Activated T-cell treated with anti-CD3 and anti-CD28 coated beads for 1 hour (primary cell): ENCODE measurements at regions not wholly inside any gene's neighbourhood (a gene's known extent, or its start where the extent isn't known, plus 50 kb on each side); places are given as distances from the start of the nearest gene placed in this dataset.
"Not testable (repeated sequence)": the region's sequence is repeated elsewhere in the genome, so short reads cannot be mapped to it uniquely, and the experiment has no call there.

Experiments used
- DNase-seq: peaks from one replicate; pipeline ENCODE4 v3.0.0-alpha.2; 2020; ENCODE audit warnings: low read depth

DNA sequence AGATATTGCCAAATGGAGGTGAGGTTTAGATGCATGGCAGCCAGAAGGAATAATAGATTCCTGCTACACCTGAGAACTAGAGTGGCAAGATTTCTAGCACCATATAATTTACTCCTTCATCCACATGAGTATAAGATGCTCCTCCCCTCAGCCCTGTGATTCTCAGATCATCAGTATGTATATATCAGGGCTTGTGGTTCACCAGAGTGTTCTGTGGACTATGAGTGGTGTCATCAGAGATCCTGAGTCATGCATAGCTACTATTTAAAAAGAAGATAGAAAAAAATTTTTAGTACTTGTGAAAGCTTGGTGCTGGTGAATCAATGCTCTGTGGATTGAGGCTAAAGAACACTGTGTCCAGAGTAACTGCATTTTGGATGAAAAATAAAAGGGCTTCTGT, 285.9 kb downstream of the BMP4 start:
- no peak for DNase-seq

DNA sequence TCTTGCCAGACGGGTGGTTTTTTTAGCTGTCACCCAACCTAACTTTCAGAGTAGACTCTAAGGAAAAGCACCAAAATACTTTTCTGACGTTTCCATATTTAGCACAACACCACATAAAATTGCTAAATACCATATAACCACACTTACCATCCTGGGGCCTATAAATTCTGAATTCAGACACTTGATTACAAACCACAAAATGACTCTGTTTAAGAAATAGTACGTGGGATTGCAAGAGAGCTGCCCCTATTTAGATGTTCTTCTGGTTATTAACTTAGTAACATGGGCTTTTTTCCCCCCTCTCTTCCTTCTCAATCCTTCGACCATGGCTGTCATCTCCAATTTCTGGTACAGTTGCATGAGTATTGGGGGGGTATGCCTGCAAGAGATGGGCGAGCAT, 287.7 kb downstream of the BMP4 start:
- no peak for DNase-seq

DNA sequence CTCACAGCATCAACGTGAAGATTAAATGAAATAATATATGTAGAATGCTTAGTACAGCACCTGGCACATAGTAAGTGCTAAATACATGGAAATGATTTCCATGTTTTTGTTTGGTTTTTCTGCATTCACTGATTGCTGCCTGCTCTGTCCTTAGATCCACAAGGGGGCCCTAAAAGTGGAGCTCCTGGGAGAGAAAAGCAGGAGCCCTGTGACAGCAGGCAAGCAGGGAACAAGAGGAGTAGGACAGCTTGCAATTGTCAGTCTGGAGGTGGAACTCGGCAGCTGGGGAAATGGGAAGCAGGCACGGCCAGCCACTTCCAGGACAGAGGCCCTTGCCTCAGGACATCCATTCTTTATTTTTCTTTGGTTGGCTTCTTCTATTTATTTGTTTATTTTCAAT, 292.9 kb downstream of the BMP4 start:
- DNase-seq: no peak

DNA sequence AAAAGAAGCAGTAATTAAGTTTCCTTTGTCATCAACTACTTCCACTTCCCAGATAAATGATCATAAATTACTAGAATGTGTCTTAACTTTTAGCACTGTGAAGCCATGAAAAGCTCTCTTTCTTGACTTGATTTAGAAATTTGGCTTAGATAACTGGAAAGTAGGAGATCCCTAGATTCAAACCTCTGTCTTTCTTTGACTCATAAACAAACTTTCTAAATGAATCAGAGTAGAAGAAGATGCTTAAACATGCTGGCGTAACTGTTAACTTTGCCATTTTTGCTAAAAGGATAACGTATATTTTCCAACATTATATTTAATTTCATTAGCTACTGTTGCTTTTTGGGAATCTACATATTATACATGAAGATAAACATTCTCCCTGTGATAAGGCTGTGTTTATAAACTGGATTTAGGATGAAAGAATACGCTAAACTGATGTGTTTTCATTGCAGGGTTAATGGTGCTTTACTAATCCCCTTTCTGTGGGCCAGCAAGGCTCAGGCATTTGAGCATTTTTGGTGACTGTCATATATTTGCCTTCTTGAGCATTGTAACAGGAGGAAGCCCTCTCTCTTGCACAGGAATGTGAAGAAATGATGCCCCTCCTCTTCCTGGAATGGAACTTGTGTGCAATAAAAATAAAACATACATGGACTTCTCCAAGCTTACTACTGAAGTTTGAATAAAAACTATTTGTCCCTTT, 301.4 kb downstream of the BMP4 start:
- no peak for DNase-seq

DNA sequence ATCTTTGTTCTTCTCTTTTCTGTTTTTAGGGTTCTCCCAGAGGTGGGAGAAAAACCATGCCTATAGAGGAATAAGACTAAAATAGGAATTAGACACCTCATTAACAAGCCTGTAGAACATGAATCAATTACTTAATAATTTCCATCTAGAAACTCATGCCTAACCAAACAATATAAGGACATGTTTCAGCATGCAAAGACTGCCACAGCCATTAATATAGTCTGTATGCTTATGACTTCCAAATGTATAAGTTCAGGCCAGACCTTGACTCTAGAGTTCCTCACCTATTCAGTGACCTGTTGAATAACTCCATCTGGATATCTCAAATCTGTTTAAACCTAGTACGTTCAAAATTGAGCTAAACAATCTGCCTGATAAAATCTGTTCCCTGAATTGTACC, 304.6 kb downstream of the BMP4 start:
- no peak for DNase-seq

DNA sequence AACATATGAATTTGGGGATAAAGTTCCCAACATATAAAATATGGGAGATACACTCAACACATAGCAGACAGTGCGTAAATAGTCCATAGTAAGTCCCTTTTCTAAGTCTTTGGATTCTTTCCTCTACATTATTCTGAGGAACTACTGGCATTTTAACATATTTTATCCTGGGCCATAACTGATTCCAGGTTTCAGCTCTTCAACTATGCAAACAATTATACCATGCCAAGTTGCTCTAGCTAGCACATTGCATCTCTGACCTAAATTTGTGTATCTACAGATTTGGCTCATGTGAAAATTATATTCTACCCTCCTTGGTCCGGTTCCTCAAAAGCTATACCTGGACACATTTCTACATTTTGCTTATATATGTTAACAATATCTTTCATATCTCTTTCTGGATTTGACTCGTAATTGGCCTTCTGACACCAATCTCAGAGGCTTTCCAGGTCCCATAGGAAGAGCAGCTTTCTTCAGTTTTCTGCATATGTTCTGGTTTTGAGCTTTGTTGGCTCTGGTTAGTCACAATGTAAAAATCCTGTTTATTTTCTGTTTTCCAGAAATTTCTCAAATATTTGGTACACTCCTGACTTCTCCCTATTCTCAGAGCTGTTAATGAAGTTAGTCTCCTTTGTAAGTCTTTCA, 305.4 kb downstream of the BMP4 start:
- no peak for DNase-seq

DNA sequence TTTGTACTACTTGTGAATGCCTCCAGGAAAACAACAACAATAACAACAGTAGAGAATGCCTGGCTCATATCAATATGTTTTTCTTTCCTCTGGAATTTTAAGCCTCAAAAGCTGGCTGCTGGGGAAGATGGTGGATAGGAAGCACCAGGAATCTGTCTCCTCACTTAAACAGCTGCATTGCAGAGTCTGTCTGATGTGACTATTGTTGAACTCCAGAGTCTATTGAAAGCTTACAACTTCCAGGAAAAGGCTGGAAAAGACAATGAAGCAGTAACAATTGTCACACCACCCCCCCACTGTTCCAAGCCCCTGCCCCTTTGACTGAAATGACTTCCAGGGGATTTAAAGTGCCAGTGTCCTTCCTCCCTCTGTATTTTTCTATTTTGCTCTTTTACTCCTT, 309.7 kb downstream of the BMP4 start:
- no peak for DNase-seq

DNA sequence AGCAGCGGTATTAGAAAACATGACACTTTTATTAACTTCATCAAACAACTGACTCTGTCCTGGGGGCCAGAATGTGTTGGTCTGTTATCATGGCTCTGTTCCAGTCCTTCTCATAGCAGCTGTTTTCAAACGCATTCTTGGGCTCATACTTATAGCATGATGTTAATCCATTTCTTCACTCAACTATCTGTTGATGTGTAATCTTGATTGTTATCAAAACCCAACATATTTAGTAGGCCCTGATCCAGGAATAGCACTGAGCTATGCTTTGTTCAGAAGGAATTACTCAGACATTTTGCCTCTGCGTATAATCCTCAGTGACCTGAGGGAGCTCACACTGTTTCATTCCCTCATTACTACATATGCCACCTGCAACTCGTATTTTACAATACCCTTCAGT, 315.9 kb downstream of the BMP4 start:
- no peak for DNase-seq

DNA sequence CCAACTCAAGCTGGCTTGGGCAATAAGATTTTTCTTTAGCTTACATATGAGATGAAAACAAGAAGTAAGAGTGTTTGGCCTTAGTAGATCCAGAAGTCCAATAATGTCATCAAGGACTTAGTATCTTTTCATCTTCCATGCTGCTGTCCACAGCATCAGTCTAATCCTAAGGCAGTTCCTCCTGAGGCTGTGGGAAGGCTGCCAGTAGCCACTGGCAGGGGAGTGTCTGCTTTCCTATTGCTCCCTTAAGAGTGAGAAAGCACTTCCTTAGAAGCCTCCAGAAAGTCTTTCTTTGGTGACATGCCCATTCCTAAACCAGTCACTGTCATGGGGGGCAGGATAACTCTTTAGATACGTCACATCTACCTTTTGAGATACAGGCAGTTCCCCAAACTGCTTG, 317.7 kb downstream of the BMP4 start:
- DNase-seq: no peak

DNA sequence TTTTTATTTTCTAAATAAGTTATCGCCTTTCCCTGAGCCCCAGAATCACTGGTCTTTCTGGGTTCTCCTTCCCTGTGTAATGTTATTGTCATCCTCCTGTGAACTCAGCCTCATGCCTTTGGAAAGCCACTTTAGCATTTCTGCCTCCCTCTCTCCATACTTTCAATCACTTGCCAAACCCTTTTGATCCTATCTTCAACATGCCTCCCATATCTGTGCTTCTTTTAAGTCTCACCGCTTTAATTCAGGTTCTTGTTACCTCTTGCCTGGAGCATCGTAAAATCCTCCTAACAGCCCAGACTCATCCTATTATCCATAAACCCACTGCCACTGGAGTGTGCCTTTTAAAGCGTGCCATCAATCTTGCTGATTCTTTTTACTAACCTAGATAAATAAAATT, 321.8 kb downstream of the BMP4 start:
- no peak for DNase-seq

DNA sequence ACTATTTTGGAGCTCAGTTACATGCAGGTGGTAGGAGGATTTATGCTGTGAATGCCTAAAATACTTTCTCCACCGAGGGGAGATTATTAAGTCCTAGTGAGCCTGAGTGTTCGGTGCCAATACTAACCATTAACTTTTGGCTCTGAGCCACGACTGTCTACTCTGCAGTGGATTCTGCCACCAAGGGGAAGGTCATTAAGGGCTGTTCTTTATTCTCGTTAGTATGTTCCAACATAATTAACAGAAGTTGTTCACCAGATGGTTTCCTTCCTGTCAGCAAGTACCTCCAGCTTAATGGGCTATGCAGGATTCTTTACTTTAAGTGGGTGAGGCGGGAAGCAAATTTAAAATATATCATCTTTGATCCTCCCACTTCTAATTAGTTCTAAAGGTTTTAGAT, 326.3 kb downstream of the BMP4 start:
- no peak for DNase-seq

DNA sequence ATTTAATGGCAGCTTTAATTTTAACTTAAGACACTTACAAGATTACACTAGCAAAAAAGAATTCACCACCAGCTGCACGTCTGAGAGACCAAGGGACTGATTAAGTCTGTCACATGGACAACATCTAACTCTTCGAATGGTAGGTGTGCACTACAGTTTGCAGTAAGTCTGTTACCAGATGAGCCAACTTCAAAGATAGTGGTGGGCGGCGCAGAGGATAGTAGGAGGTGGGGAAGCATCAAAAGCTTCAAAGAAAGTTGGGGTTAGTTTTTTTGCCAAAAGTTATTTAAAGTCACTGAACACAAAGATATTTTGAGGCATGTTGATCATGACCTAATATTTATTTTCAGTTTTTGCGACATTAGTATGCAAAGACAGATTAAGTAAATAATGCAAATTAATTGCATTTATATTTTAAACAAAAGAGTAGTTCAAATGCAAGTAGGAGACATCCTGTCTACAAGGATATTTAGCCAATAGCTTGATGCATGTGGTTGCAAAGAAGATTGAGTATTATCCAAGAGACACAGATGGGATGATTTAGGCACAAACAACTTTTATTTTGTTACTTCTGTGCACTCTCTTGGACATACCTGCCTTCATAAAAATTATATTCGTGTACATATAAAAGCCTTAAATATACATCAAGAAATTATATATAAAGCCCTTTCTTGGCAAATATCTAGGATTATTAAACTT, 327.7 kb downstream of the BMP4 start:
- DNase-seq: no peak

DNA sequence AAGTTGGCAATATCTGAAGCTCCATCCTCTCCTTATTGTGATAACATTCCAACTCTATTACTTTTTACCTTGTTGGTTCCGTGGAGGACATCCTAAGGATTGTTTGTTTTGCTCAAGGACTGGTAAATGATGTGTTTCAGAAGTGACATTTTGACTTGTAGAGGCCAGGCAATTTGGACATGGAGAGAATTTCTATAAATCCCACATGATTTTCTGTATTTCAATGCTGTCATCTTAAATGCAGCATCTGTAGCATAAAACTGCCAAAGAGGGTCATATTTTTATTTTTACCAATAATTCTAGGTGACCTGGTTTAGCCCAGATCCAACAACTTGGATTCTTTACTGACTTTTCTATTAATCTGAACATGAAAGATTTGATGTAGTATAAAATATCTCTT, 328.4 kb downstream of the BMP4 start:
- DNase-seq: no peak

DNA sequence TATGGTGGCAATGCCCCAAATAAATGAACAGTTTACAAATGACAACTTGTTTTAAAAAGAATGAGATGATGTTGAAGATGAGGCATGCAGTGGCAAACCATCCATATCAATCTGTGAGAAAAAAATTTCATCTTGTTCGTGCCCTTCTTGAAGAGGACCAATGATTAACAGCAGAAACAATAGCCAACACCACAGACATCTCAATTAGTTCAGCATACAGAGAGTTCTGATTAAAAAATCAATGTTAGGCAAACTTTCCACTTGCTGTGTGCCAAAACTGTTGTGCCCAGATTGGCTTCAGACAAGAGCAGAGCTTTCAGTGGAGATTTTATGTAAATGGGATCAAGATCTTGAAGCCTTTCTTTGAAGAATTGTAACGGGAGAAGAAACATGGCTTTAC, 329.9 kb downstream of the BMP4 start:
- DNase-seq: no peak

DNA sequence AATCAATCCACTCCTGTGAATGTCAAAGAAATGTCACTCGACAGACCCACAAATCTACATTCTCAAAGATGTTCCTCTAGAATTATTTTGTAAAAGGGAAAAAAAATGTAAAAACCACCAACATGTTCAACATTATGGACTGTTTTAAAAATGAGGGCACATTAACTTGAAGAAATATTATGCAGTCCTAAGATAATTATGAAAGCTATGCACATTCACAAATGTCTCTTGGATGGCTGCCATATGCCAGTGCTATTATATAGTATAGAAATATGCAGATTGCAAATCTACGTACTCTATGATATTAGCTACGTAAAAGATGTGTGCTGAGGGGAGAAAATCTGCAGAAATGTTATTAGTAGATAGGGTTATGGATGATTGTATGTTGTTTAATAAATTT, 334.2 kb downstream of the BMP4 start:
- DNase-seq: no peak

DNA sequence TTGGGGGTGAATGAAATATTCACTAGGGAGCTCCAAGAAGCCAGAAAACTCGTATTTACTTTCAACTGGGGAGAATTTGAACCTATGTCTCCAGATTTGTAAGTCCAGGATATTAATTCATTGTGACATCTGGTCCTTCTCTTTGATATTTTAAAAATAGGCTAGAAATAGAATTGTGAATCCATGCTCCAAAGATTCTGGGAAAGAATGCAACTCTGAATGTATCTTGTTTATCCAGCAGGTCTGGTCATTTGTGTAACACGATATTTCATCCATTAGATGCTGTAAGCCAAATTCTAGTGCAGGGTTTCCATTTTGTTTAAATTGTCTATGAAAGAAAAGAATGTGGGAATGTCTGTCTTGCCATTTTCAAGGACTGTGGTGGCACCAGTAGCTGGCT, 334.7 kb downstream of the BMP4 start:
- no peak for DNase-seq

DNA sequence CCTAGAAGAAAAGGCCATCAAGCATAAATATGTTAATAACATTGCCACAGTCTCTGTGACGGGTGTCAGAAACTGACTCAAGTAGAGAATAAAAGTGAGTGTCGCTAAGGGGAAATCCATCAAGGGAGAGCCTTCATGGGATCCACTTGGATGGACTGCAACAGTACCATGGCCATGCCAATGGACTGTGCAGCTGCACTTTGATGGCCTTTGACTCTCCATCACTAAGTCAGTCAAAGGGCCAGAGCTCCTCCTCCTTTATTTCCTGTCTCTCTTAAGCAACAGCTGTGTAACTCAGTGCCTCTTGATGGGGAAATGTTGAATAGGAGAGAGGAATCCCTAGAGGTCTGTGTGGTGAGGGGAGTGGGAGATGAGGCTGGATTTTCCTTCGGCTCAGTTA, 335.2 kb downstream of the BMP4 start:
- DNase-seq: no peak

DNA sequence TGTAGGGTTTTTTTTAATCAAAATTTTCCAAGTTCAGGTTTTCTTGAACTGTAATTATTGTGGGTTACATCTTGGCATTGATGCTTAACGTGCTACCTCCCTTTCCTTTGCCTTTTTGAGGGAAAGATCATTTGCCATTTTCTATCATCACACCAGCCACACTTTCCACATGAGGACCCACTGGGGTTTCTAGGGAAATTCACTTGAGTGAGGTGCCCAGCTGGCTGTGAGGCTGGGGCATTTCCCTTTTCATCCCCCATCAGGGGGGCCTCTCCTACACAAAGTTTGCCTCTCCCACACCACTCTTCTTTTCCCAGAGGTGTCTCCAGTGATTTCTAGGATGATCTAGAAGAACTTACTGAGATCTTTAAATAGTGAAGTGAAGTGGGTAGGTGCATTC, 335.7 kb downstream of the BMP4 start:
- no peak for DNase-seq

DNA sequence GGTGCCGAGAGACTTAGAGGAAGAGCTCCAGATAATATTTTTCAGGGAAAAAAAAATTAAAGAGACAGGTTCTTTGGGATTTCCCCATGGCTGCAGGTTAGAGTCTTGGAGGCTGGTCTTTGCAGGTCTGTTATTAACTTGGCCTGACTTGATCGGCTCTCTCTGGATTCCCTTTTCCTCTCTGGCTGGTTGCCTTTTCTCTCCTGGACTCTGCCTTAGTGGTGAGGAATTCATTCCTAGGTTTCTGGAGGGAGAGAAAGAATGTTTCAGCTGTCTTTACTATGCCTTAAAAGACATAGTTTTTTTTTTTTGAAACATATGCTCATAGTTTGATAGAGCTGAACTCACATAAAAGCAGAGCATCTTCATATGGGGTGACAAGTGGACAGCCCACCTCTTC, 336.3 kb downstream of the BMP4 start:
- DNase-seq: no peak

DNA sequence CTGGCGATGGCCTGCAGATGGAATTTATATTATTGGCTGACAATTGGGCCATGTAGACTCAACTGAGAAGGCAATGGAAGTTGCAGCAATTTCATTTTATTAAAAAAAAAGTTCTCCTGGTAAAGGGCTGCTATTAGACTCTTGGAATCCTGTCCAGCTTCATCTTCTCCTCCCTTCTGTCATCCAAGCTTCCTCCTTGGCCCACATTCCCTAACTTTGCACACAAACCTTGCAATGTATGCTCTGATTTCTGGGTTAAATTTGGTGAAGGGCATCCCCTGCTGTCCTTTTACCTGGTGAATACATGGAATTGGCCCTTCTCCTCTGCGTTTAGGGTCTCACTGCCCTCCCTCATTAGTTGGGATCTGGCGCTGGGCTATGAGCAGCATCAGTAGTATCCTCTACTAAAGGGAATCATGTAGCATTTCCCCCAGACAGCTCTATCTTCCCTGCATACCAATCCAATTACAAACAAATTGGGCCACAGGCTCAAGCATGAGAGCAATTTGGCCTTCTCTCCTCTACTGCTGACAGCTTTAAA, 336.9 kb downstream of the BMP4 start:
- DNase-seq: no peak

DNA sequence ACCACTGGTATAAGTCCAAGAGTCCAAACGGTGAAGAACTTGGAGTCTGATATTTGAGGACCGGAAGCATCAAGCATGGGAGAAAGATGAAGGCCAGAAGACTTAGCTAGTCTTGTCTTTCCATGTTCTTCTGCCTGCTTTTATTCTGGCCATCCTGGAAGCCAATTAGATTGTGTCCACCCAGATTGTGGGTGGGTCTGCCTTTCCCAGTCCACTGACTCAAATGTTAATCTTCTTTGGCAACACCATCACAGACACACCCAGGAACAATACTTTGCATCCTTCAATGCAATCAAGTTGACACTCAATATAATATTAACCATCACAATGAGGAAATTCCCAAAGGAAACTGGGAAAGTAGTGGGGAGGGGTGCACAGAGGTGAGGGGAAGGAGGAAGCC, 340.1 kb downstream of the BMP4 start:
- DNase-seq: not testable (repeated sequence)

DNA sequence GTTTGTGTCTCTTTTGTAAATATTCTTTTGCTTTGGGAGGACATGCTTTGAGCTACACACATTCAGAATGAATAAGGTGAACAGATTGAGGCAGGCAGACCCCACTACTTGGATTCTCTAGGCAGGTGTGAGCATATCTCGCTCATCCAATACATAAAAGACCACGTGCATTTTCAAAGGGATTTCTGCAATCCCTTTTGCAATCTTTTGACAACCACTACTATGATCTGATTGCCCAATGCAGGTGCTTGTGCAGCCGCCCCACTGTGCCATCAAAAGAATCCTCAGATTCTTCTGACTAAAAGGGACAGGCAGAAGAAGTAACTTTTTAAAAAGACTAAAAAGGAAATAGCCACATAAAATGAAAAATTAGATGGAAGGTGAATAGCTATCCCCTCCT, 341.4 kb downstream of the BMP4 start:
- no peak for DNase-seq
